ENCODE measurements at regions not wholly inside any gene's neighbourhood (a gene's known extent, or its start where the extent isn't known, plus 50 kb on each side); places are given as distances from the start of the nearest gene placed in this dataset.

DNA sequence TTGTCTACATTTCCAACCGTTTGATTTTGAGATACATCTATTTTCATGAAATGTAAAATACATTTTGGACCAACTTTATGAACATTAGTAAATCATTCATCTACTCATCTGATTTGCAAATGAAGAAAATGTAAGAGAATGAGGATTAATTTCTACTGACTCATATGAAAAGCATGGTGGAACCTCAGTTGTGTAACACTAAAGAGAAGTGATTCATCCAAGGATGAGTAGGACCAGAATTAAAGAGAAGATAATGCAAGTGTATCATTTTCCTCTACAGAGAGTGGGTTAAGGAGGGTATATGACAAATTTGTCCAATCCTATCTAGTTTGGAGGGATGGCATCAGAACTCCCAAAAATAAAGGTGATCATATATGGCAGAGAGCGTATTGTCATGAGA is 1967.6 kb downstream of the MRPL39 start:
- no peaks in the 10 kb centered on the region for H3K27me3 ChIP-seq (replicated peaks in 1 of 4; ENCODE audit: control extremely low read depth in 1 of 4, control insufficient read depth in 3 of 4, insufficient read depth in 4 of 4, low read length in 3 of 4)
- intact Hi-C loops (cut with micrococcal nuclease), result no loop called here
- ATAC-seq (ENCODE audit: low read depth) (no peak), DNase-seq (no peak)
- no peaks in the 10 kb centered on the region for H3K27me3 Mint-ChIP-seq
- no peak overlapping the region for H3K27ac ChIP-seq (ENCODE audit: low read length in 2 of 2)
- no peak overlapping the region for H3K4me3 ChIP-seq (ENCODE audit: control extremely low read depth in 1 of 5, extremely low read depth in 1 of 5, insufficient read depth in 1 of 5, low read depth in 2 of 5, low read length in 4 of 5)
- H3K4me2 ChIP-seq (replicated peaks; ENCODE audit: low read depth, low read length, poor library complexity, severe bottlenecking), result no peak overlapping the region
- no peaks in the 10 kb centered on the region for H3K4me1 Mint-ChIP-seq
- H2AFZ ChIP-seq (ENCODE audit: insufficient read depth, low read depth, low read length, poor library complexity, severe bottlenecking), result no peak overlapping the region
- no peak overlapping the region for H3K4me3 Mint-ChIP-seq
- 75% methylated on average over 1 of the region's 2 CpGs for WGBS (ENCODE audit: insufficient coverage)
- no peaks in the 10 kb centered on the region for H3K79me2 ChIP-seq (ENCODE audit: control insufficient read depth, insufficient read depth, low read length)
- H3K9me3 ChIP-seq (ENCODE audit: control extremely low read depth in 1 of 3, control insufficient read depth in 2 of 3, insufficient read depth in 1 of 3, low read length in 2 of 3), result no peaks in the 10 kb centered on the region
- POLR2A ChIA-PET, result no interaction called here
- CTCF ChIA-PET, result no interaction called here
- no peaks in the 10 kb centered on the region for H4K20me1 ChIP-seq (ENCODE audit: control insufficient read depth, insufficient read depth, low read length, poor library complexity, severe bottlenecking)
- no peak overlapping the region for H3K9ac ChIP-seq (ENCODE audit: low read length)
- H3K27ac Mint-ChIP-seq, result no peak overlapping the region
- H3K4me1 ChIP-seq (ENCODE audit: control insufficient read depth in 2 of 2, insufficient read depth in 2 of 2, low read length in 2 of 2), result no peaks in the 10 kb centered on the region
- no peaks in the 10 kb centered on the region for H3K36me3 ChIP-seq (replicated peaks in 1 of 2; ENCODE audit: control extremely low read depth in 1 of 2, control insufficient read depth in 1 of 2, extremely low read depth in 1 of 2, insufficient read depth in 2 of 2, low read length in 1 of 2)
- TF ChIP-seq, protein P1, sequence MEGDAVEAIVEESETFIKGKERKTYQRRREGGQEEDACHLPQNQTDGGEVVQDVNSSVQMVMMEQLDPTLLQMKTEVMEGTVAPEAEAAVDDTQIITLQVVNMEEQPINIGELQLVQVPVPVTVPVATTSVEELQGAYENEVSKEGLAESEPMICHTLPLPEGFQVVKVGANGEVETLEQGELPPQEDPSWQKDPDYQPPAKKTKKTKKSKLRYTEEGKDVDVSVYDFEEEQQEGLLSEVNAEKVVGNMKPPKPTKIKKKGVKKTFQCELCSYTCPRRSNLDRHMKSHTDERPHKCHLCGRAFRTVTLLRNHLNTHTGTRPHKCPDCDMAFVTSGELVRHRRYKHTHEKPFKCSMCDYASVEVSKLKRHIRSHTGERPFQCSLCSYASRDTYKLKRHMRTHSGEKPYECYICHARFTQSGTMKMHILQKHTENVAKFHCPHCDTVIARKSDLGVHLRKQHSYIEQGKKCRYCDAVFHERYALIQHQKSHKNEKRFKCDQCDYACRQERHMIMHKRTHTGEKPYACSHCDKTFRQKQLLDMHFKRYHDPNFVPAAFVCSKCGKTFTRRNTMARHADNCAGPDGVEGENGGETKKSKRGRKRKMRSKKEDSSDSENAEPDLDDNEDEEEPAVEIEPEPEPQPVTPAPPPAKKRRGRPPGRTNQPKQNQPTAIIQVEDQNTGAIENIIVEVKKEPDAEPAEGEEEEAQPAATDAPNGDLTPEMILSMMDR (IDR thresholded peaks at IDR 0.05), result no peak
- TF ChIP-seq EZH2 (IDR thresholded peaks at IDR 0.05; ENCODE audit: borderline replicate concordance, insufficient read depth, low read depth, low read length, poor library complexity, severe bottlenecking), result no peak
- H3K9me3 Mint-ChIP-seq (ENCODE audit: insufficient read depth), result no peaks in the 10 kb centered on the region

DNA sequence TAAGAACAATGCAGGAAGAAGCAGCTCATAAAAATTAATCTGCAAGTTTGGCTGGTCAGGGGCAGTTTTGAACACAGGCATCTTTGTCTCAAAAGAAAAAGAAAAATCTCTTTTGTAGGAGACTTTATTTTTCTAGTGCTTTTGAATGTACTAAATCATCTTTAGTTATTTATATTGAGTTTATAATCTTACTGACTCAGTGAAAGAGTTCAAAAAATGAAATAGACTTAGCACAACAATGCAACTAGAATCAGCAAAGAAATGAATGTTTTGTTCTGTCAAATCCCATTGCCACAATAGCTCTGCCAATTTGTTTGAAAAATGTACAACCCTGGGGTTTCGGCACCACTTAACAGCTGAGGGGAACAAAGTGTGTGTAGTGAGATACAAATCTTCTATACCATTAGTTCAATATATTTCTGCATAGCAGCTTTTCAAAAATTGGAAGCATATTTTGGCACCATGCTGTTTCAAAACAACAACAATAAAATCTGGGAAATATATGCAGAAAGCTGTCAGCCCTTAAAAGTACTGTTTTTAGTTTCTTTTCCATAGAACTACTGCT is 1969.1 kb downstream of the MRPL39 start:
- no peak overlapping the region for H3K27ac Mint-ChIP-seq
- no peaks in the 10 kb centered on the region for H3K4me1 Mint-ChIP-seq
- ChIA-PET CTCF (no interaction called here), POLR2A (no interaction called here)
- DNase-seq, result no peak
- intact Hi-C loops (cut with micrococcal nuclease), result no loop called here
- WGBS (ENCODE audit: insufficient coverage), result no CpG with 5 or more reads among the region's 1 CpG
- no peak for TF ChIP-seq EZH2 (IDR thresholded peaks at IDR 0.05; ENCODE audit: borderline replicate concordance, insufficient read depth, low read depth, low read length, poor library complexity, severe bottlenecking)
- TF ChIP-seq, protein P1 (IDR thresholded peaks at IDR 0.05), result no peak
- no peaks in the 10 kb centered on the region for H3K9me3 Mint-ChIP-seq (ENCODE audit: insufficient read depth)
- Histone ChIP-seq H3K4me2 (replicated peaks; ENCODE audit: low read depth, low read length, poor library complexity, severe bottlenecking) (no peak overlapping the region), H4K20me1 (ENCODE audit: control insufficient read depth, insufficient read depth, low read length, poor library complexity, severe bottlenecking) (no peaks in the 10 kb centered on the region), H3K27me3 (replicated peaks in 1 of 4; ENCODE audit: control extremely low read depth in 1 of 4, control insufficient read depth in 3 of 4, insufficient read depth in 4 of 4, low read length in 3 of 4) (no peaks in the 10 kb centered on the region), H3K36me3 (replicated peaks in 1 of 2; ENCODE audit: control extremely low read depth in 1 of 2, control insufficient read depth in 1 of 2, extremely low read depth in 1 of 2, insufficient read depth in 2 of 2, low read length in 1 of 2) (no peaks in the 10 kb centered on the region), H3K9ac (ENCODE audit: low read length) (no peak overlapping the region), H3K4me1 (ENCODE audit: control insufficient read depth in 2 of 2, insufficient read depth in 2 of 2, low read length in 2 of 2) (no peaks in the 10 kb centered on the region), H3K27ac (ENCODE audit: low read length in 2 of 2) (no peak overlapping the region), H3K79me2 (ENCODE audit: control insufficient read depth, insufficient read depth, low read length) (no peaks in the 10 kb centered on the region), H2AFZ (ENCODE audit: insufficient read depth, low read depth, low read length, poor library complexity, severe bottlenecking) (no peak overlapping the region), H3K9me3 (ENCODE audit: control extremely low read depth in 1 of 3, control insufficient read depth in 2 of 3, insufficient read depth in 1 of 3, low read length in 2 of 3) (no peaks in the 10 kb centered on the region), H3K4me3 (ENCODE audit: control extremely low read depth in 1 of 5, extremely low read depth in 1 of 5, insufficient read depth in 1 of 5, low read depth in 2 of 5, low read length in 4 of 5) (no peak overlapping the region)
- H3K4me3 Mint-ChIP-seq, result no peak overlapping the region
- no peak for ATAC-seq (ENCODE audit: low read depth)
- H3K27me3 Mint-ChIP-seq, result no peaks in the 10 kb centered on the region

Measured in B cell (primary cell).